SK-N-MC (cell line): ENCODE measurements at regions not wholly inside any gene's neighbourhood (a gene's known extent, or its start where the extent isn't known, plus 50 kb on each side); places are given as distances from the start of the nearest gene placed in this dataset.

ENCODE experiments used
- DNase-seq: peaks from one replicate; pipeline ENCODE4 v3.0.0-alpha.2; 2011; ENCODE audit warnings: low read depth, low spot score
- H3K27ac ChIP-seq: fragments of 200-600 bp; sonication (generic); 2 replicates; pipeline ENCODE4 v1.5.1; 2016; ENCODE audit warnings: mixed run types
- H3K36me3 ChIP-seq: fragments of 200-600 bp; sonication (generic); 2 replicates; pipeline ENCODE4 v1.6.1; 2017; ENCODE audit warnings: antibody characterized with exemption, low read length, mixed read lengths; ENCODE audit not compliant: insufficient read depth
- H3K4me3 ChIP-seq: fragments of 200-600 bp; sonication (generic); 2 replicates; pipeline ENCODE4 v1.5.1; 2016
- H3K9ac ChIP-seq: fragments of 200-600 bp; sonication (generic); 2 replicates; pipeline ENCODE4 v1.8.0; 2017; ENCODE audit warnings: mixed run types, mixed read lengths; ENCODE audit not compliant: insufficient read length
- H3K9me3 ChIP-seq: fragments of 200-600 bp; sonication (generic); 2 replicates; pipeline ENCODE4 v1.6.1; 2017; ENCODE audit warnings: low read depth, mild to moderate bottlenecking, antibody characterized with exemption, low read length, moderate library complexity, mixed read lengths
- EZH2 ChIP-seq: fragments of 200-600 bp; sonication (generic); IDR thresholded peaks from one replicate; pipeline ENCODE4 v1.6.1; 2017; ENCODE audit warnings: antibody characterized with exemption
- FOXP2 ChIP-seq: optimal IDR thresholded peaks from 2 replicates; pipeline ENCODE3; 2011; ENCODE audit warnings: mild to moderate bottlenecking, moderate library complexity; ENCODE audit not compliant: insufficient read depth; ENCODE audit errors: extremely low read length, control extremely low read depth
- POLR2AphosphoS5 ChIP-seq: IDR thresholded peaks from 2 replicates; pipeline ENCODE4 v1.6.1; 2012; ENCODE audit warnings: mild to moderate bottlenecking, low read depth, low read length, borderline replicate concordance

DNA sequence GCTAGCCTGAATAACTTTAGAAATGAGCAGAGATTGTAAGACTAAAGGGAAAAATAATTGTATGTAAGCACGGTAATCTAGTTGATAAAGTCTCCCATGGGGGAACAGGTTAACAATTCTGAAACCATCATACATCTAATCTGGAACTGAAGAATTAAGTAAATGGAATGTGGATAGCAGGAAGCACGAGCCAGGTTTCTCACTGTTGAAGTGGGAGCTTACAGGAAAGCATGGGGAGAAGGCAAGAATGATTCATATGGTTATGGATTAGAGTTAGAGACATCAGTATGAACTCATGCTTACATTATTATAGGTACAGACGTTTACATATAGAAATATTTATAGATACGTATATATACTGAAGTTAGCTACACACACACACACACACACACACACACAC lies 83.0 kb downstream of the LEPR start:
- no peak overlapping the region for H3K4me3 ChIP-seq
- no peak overlapping the region for H3K27ac ChIP-seq
- H3K9ac ChIP-seq = no peak overlapping the region
- DNase-seq = no peak
- TF ChIP-seq EZH2 (no peak), POLR2AphosphoS5 (no peak), FOXP2 (no peak)
- no peaks in the 10 kb centered on the region for H3K36me3 ChIP-seq
- H3K9me3 ChIP-seq = no peaks in the 10 kb centered on the region

GRCh38 chr1:65504263-65504662 lies 83.8 kb downstream of the LEPR start:
- no peak for TF ChIP-seq POLR2AphosphoS5
- Histone ChIP-seq H3K27ac (no peak overlapping the region), H3K4me3 (no peak overlapping the region), H3K9ac (no peak overlapping the region), H3K36me3 (no peaks in the 10 kb centered on the region), H3K9me3 (no peaks in the 10 kb centered on the region)
- DNase-seq = no peak

- Histone ChIP-seq H3K4me3 (no peak overlapping the region), H3K27ac (no peak overlapping the region), H3K9ac (no peak overlapping the region), H3K9me3 (no peaks in the 10 kb centered on the region), H3K36me3 (no peaks in the 10 kb centered on the region)
- DNase-seq = no peak
- no peak for TF ChIP-seq FOXP2
- TF ChIP-seq POLR2AphosphoS5 = no peak
- no peak for TF ChIP-seq EZH2
These were observed 85.3 kb downstream of the LEPR start for GRCh38 chr1:65505547-65506300.

DNA sequence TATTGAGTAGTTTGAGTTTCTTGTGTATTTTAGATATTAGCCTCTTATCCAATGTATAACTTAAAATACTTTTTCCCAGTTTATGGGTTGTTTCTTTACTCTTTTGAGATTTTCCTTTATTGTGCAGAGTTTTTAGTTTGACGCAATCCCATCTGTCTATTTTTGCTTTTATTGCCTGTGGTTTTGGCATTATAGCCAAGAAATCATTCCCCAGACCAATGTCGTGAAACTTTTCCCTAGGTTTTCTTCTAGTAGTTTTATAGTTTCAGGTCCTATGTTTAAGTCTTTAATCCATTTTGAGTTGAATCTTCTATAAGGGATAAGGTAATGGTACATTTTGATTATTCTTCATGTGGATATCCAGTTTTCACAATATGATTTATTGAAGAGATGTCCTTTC lies 87.6 kb downstream of the LEPR start:
- Histone ChIP-seq H3K36me3 (no peaks in the 10 kb centered on the region), H3K9ac (no peak overlapping the region), H3K4me3 (no peak overlapping the region), H3K27ac (no peak overlapping the region), H3K9me3 (no peaks in the 10 kb centered on the region)
- TF ChIP-seq FOXP2 (no peak), EZH2 (no peak), POLR2AphosphoS5 (no peak)
- no peak for DNase-seq

DNA sequence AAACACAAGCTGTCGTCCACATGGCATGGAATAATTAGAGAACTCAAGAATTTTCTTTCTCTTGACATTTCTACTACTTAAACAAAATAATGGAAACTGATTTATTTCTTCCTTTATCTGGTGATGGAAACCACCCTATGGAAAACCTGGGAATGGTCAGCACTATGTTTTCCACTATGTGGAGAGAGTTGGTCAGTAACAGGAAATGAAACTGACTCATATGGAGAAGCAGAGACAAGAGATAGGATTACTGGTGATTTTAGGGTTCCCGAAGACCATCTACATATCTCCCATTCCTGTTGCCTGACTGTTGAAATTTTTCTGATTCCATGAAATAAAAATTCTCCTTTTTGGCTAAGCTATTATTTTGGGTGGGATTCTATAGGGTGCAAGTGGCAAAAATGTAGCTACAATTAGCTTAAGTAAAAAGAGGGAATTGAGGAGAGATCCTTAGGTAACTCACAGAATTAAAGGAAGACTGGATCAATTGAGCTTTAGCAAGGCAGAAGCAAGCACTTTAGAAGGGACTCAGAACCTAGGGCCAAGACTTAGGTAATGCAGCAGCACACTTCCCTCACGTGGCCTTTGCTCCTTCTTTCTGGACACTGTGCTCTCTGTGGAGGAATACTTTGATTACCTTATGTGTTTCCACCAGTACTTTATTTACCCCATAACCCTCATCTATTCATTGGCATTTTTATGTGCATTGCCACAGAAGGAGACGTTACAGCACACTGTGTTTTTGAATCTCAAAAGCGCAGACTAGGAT lies 89.6 kb downstream of the LEPR start:
- Histone ChIP-seq H3K27ac (no peak overlapping the region), H3K4me3 (no peak overlapping the region), H3K9me3 (no peaks in the 10 kb centered on the region), H3K9ac (no peak overlapping the region), H3K36me3 (no peaks in the 10 kb centered on the region)
- no peak for TF ChIP-seq POLR2AphosphoS5
- no peak for TF ChIP-seq EZH2
- no peak for TF ChIP-seq FOXP2
- no peak for DNase-seq

DNA sequence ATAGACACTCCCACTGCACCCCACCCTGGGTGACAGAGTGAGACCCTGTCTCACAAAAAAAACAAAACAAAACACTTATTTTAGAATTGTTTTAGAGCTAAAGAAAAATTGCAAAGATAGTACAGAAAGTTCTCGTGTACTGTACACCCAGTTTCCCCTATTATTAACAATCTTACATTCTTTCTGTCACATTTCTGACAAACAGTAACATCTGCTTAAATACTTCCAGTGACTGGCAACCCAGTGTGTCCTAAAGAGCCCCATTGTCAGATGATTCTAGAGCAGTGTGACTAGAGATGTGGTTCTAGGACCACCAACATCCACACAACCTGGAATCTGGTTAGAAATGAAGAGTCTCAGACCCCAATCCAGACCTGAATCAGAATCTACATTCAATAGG lies 90.5 kb downstream of the LEPR start:
- H3K36me3 ChIP-seq = no peaks in the 10 kb centered on the region
- no peak overlapping the region for H3K27ac ChIP-seq
- TF ChIP-seq POLR2AphosphoS5 (no peak), EZH2 (no peak), FOXP2 (no peak)
- no peak overlapping the region for H3K9ac ChIP-seq
- no peak for DNase-seq
- H3K4me3 ChIP-seq = no peak overlapping the region
- H3K9me3 ChIP-seq = no peaks in the 10 kb centered on the region

DNA sequence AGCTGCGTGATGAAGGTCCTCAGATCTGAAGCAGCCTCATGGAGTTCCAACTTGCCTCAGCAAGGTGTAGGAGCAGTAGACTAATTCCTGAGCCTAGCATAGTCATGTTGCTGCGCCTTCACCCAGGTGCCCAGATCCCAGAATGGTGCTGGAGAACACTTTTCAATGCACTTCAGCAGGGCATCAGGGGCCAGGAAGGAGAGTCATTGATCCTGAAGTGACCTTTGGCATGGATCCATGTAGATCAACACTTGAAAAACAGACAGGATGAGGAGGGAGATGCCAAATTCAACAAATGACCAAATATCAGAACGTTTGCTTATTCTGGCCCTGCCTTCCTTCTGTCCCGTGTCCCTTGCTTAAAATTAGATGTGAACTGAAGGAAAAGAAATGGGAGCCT lies 91.9 kb downstream of the LEPR start:
- Histone ChIP-seq H3K9ac (no peak overlapping the region), H3K4me3 (no peak overlapping the region), H3K27ac (no peak overlapping the region), H3K36me3 (no peaks in the 10 kb centered on the region), H3K9me3 (no peaks in the 10 kb centered on the region)
- DNase-seq = no peak
- no peak for TF ChIP-seq POLR2AphosphoS5
- no peak for TF ChIP-seq FOXP2
- no peak for TF ChIP-seq EZH2

GRCh38 chr1:65512967-65513780 lies 92.7 kb downstream of the LEPR start:
- no peak overlapping the region for H3K9ac ChIP-seq
- H3K36me3 ChIP-seq = no peaks in the 10 kb centered on the region
- no peak overlapping the region for H3K4me3 ChIP-seq
- H3K27ac ChIP-seq = no peak overlapping the region
- H3K9me3 ChIP-seq = no peaks in the 10 kb centered on the region
- DNase-seq = no peak
- TF ChIP-seq POLR2AphosphoS5 = no peak

DNA sequence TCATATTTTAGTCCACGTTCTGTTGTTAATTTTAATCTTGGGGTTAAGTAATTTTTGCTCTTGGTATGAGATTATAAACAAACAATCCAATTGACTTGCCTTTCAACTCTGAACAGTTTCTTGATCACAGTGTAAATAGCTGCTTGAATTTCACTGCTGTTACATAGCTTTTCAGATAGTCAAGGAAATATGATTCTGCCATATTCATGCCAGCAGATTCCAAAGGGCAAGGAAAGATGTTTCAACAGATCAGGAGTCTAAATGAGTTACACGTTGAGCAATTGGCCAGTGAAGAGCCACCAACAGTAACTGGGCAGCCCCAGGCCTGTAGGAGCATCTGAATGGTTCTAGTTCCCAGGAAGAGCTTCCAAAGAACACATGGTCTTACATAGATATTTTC lies 93.6 kb downstream of the LEPR start:
- no peak for DNase-seq
- no peak overlapping the region for H3K9ac ChIP-seq
- no peak for TF ChIP-seq FOXP2
- no peak for TF ChIP-seq POLR2AphosphoS5
- TF ChIP-seq EZH2 = no peak
- H3K9me3 ChIP-seq = no peaks in the 10 kb centered on the region
- no peak overlapping the region for H3K27ac ChIP-seq
- no peak overlapping the region for H3K4me3 ChIP-seq
- no peaks in the 10 kb centered on the region for H3K36me3 ChIP-seq
